HG02610 (cell line): ENCODE measurements at regions not wholly inside any gene's neighbourhood (a gene's known extent, or its start where the extent isn't known, plus 50 kb on each side); places are given as distances from the start of the nearest gene placed in this dataset.
"Not testable (repeated sequence)": the region's sequence is repeated elsewhere in the genome, so short reads cannot be mapped to it uniquely, and the experiment has no call there.

Experiments used
- ATAC-seq: cut with Tn5 transposase; IDR thresholded peaks from one replicate; pipeline ENCODE4 v1.9.1; 2021; ENCODE audit warnings: mild to moderate bottlenecking, moderate library complexity; ENCODE audit not compliant: unreplicated experiment

DNA sequence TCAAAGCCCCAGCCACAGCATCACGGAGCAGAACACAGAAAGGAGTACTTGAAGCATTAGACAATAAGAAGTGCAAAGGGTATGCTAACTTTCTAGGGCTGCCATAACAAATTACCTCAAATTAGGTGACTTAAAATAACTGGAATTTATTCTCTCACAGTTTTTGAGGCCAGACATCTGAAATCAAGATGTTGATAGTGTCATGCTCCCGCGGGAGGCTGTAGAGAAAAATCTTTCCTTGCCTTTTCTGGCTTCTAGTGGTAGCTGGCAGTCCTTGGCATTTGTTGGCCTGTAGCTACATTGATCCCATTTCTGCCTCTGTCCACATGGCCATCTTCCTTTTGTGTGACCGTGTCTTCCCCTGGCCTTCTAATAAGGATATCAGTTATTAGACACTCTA, 51.9 kb upstream of the SPDL1 start:
- no peak for ATAC-seq

DNA sequence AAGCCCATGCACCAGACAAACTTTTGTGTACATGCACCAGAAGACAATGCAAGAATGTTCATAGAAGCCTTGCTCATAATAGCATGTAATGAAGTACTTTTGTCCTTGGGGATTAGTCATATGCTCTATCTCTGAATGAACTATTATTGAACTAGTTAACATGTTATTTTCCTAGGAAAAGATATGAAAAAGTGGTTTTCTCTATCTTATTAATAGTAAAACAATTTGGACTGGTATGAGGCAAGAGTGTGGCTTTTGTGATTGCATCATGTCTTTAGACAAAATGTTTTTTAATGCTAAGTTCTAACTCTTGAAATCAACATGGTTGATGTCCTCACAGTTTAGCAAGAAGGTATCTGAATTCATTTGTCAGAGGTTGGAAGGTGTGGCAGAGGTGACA, 55.7 kb upstream of the SPDL1 start:
- no peak for ATAC-seq

DNA sequence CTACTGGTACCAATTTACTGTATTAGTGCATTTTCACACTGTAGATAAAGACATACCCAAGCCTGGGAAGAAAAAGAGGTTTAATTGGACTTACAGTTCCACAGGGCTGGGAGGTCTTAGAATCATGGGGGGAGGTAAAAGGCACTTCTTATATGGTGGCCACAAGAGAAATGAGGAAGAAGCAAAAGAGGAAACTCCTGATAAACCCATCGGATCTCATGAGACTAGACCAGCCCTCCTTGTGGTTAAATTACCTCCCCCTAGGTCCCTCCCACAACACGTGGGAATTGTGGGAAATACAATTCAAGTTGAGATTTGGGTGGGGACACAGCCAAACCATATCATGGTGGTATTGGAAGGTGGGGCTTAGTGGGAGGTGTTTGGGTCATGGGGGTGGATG, 56.5 kb upstream of the SPDL1 start:
- ATAC-seq = no peak

DNA sequence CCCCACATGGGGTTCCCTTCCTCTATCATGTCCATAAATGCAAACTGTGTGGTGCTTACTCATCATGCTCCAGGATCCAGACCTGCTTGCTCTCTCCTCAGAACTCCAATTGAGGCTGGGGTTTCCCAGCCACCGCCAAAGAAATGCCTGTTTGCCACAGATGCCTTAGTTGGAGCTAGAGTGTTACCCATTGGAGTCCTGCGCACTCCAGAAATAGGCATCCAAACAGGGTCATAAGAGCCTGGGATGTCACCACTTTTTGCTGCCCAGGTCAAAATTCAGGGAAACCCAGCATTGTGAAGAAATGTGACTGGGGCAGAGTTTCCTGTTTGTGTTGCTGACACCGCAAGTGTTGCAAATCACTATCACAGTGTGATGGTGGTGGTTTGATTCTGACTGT, 60.7 kb upstream of the SPDL1 start:
- ATAC-seq = no peak

DNA sequence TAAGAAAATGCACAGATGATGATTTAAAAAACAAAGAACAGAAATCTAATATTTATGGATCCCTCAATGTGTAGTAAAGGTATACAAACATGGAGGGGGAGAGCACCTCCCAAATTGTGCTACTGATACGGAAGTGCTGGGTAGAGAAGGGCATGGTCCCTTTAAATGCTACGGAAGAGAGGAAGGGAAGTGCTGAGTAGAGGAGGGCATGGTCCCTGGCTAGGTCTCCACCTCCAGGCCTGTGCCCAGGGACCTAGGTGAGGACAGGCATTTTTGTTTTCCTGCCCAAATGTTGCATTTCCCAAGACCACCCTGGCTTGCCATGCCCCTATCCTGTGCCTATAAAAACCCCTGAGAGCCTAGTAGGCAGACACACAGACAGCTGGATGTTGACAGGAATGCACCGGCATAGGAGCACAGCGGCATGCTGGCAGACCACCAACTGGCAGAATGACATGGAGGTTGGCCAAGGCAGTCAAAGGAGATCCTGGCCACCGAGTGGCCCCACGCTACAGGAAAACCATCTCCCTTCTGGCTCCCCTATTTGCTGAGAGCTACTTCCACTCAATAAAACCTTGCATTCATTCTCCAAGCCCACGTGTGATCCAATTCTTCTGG, 62.1 kb upstream of the SPDL1 start:
- ATAC-seq = no peak

DNA sequence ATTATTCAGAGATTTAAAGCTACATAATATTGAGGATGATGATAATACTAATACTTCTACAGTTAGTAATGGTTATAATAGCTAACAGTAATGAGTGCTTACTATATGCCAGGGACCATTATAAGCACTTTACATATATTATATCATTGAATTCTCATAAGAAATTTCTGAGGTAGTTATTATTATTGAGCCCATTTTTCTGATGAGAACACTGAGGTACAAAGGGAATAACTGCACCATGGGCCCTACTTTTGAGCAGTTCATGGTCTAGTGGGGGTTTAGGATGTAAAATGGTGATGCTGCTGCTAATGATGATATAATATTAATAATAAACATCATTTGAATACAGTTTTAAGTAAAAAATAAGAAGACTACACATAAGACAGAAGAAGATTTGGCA, 64.2 kb upstream of the SPDL1 start:
- ATAC-seq = no peak

DNA sequence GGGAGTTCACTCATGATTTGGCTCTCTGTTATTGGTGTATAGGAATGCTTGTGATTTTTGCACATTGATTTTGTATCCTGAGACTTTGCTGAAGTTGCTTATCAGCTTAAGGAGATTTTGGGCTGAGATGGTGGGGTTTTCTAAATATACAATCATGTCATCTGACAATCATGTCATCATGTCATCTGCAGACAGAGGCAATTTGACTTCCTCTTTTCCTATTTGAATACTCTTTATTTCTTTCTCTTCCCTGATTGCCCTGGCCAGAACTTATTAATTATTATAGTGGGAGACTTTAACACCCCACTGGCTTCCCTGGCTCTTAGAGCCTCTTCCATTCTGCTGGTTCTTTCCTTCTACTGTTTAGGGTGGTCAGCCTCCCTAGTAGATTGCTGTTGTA, 64.8 kb upstream of the SPDL1 start:
- ATAC-seq = not testable (repeated sequence)

DNA sequence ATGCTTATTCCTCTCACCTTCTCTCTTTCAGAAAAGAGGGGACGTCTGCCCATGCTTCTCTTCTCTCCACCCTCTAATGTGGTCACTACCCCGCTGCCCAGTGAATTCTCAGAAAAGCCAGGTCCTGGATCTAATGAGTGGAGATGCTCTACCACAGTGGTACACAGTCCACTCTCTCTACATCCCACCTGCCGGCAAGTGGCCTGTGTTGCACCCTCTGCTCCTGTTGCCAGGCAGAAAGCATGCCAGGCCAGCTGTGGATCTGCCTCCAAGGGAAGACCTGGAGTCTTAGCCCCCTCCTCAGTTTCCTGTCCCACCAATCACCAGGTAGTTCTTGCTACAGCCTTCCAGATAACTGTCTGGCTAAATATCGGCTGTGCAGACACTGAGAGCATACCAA, 71.2 kb upstream of the SPDL1 start:
- no peak for ATAC-seq

DNA sequence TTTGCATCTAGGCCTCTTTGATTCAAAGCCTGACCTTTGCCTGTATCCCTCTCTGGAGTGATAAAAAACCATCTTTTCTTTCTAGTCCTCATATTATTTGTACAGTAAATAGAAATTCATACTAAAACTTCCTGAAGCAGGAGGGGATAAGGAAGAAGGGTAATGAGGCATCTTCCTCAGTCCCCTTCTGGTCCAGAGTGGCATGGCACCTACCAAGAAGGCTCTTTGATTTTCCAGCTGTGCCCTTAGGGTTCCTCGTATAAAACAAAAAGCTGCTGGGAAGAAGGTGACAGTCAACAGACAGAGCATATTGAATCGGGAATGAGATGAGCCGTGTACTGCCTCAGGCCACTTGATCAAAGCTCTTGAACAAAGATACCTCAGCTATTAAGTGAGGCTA, 71.9 kb upstream of the SPDL1 start:
- ATAC-seq = no peak

DNA sequence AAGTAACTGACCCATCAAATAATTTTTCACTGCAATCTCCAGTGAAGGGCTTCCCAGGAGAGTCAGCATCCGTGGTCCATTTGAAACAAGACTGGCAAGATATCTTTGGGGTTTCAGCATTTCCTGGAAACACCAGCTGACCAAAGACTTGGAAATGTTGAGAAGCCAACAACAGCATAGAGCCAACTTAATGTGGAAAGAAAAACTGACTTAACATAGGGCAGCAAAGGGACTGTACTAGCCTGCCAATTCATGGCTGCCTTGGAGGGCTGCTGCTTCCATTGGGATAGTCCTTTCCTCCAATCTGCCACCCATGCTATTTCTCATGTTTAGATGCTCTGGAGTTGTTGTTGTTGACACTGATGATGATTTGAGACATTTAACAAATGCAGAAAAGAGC, 76.5 kb upstream of the SPDL1 start:
- ATAC-seq = no peak

DNA sequence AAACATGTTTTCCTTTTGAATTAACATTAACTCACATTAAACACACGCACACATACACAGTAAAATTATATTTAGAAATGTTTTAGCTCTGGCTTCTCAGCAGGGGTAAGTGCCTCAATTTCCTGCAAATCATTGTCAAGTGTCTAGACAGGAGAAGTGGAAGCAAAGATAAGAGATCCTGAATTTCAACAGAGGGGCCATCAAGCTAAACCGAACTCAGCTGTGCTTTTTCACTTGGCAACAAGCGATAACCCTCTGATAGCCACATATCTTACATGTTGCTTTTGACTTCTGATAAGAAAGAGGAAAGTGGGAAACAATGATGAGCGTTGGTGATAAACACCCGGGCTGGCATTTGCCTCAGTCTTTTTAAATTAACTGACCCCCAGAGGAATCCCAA, 79.7 kb upstream of the SPDL1 start:
- ATAC-seq = no peak

DNA sequence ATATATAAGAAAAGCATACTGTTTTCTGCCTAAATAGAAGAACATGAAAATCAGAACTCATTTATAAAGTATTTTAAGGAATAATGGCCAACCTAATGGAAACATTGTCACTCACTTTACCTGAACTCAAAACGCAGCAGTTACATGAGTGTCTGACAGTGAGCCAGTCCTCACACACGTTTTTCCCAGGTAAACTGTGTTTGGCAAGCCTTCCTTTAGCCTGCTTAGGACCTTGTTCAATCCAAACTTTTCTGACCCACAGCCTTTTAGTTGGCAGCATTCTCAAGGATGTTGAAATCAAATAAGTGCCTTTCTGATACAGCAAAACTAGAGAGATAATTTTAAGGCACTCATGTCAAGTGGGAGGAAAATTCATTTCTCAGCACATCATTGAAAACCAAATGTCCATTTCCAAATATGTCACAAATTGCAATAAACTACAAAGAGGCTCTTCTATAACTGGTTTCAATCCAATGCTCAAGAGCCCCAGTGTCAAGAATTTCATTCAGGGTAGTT, 83.5 kb upstream of the SPDL1 start:
- no peak for ATAC-seq

DNA sequence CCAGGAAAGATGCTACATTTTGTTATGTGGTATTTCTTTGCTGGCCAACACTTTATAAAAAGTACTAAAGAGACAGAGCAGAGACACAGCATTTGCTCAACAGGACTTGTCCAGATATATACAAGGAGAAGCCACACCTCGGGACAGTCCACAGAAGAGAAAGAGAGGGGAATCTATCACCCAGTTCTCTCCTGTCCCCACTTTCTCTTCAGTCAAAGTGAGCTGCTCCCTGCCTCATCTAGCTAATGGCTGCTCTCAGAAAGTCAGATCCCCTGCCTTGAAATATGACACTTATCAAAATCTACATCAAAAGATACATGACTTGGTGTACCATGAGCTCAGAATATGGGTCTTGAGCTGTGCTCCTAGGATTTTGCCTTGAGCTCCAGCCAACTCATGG, 86.7 kb upstream of the SPDL1 start:
- no peak for ATAC-seq

DNA sequence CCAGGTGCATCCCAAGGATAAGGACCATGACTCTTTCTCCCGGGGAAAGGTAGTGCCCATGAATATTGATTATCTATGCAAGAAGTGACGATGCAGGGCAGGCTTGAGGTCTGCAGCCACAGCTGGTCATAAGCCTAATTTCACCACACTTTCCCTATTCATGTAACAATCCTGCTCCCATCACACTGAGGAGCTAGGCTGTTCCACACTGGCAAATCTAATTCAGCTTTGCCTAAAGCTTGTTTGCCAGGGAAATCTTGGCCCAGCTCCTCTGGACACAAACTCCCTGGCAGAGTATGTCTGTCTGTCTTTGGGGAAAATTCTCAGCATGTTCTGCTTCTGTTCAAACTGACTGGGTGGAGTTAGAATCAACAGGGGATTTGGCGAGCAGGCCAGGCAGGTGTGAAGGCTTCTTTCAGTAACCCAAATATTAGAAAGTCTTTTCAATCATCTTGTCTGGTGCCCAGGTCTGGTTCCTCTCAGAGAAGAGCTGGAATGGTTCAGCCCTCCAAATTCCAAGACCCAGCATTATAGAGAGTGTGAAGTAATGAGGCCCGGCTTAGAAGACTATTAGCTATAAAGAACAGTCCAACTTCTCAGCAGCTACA, 88.5 kb upstream of the SPDL1 start:
- no peak for ATAC-seq

DNA sequence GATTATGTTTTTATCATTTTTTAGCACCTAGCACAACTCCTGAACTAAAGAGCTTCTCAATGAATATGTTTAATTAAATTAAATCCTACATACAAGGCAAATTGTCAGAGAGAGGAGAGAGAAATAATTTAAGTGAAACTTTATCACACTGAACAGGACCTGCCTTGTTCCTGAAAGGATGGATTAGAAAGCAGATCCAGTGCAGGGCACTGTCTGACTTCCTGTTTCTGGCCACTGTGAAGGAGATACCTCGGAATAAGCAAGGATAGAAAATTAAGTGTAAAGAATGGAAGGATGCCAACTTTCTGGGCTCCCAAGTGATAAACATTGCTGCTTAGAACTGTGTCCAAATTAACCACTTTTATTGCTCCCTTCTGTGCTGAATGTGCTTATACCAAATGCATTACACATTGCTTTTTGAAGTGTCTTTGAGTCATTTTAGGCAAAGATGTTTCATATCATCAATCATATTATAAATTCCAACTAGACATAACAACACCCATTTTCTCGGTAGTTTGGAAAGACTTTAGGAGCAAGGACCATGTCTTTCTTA, 89.1 kb upstream of the SPDL1 start:
- ATAC-seq = no peak

DNA sequence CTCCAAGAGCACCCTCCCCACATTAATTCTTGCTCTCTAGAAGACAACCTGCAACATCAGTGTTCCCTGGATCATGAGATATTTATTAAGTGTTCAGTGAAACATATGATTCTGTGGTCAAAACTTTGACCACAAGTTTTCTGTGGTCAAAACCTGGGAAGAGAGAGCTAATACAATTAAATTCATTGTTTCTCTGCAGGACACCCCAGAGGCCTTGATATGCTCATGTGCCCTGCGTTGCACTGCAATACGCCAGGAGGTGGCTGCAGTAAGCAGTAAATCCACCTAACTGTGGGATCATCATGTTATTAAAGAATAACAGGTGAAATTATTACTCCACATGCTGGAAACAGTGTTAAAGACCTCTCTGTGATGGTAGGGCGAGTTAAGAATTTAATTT, 109.3 kb upstream of the SPDL1 start:
- ATAC-seq = no peak

DNA sequence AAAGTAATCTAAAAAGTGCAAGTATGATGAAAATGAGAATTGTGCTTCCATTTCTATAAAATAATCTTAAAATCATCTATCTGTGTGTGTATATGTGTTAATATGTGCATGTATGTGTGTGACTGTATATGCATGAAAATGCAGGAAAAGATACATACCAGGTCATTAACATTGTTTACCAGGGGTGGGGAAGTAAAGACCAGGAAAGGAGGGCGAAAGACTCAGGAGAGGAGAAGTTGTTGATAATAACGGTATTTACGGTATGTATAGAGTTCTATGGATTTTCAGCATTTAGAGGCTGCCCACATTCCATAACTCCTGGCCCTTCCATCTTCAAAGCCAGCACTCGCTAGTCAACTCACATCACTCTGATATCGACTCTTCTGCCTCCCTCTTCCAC, 111.0 kb upstream of the SPDL1 start:
- no peak for ATAC-seq

DNA sequence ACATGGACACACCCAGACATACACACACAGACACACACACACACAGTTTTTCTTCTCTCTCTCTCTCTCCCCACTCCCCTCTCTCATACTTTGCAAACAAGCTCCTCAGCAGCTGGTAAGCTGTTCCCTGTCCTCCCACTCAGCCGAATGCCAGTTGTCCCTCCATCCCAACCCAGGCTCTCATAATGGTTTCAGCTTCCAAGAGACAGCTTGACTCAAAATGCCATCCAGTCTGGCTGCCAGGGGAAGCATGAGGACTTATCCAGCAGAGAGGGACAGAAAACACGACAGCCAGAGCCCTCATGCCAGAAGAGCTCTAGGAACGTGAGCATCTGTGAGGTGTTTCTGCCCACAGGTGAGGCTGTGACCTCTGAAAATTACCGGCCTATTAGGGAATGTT, 112.6 kb upstream of the SPDL1 start:
- no peak for ATAC-seq

DNA sequence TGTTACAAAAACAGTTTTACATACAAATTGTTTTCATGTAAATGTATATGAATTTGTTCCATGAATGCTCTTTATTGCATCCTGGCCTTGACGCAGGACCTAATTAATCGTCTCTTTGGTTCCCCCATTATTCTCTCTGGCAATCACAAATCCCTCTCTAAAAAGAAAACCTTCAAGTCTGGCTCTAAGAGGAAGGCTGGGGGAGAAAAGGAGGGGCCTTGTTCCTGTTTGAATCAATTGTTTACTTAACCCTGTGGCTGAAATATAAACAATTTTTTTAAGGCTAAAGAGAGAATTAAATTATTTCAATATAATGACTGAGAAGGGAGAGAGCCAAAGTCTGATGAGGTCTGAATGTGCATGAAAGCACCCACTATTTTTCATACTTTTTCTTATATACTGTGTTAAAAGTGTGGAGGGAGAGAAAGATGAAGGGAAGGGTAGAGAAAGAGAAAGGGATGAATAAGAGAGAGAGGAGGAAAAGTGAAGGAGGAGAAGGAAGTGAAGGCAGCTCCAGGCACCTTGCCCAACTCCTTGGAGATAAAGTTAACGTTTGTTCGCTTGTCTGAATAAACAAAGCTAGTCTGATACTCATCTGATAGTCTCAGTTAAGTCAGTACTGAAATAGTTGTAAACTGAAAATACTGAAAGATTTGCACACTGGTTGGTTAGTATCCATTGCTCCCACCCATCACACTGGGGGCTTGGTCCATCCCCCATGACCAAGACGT, 116.4 kb upstream of the SPDL1 start:
- no peak for ATAC-seq

DNA sequence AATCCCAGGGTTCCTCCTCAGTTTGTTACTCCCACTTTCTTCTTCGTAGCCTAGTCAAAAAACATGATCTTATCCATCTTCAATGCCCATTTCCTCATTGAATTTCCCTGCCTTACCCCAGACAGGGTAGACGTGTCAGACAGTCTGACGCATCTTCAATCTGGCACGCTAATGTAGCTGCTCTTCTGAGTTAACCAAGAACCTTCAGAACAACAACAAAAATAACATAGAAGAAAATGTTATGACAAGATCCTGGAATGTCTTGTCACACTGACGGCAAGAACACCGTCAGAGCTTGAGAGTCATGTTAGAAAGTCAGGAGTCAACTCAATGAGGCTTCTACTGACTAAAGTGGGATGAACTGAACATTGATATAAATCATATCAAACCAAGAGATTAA, 122.7 kb upstream of the SPDL1 start:
- no peak for ATAC-seq

DNA sequence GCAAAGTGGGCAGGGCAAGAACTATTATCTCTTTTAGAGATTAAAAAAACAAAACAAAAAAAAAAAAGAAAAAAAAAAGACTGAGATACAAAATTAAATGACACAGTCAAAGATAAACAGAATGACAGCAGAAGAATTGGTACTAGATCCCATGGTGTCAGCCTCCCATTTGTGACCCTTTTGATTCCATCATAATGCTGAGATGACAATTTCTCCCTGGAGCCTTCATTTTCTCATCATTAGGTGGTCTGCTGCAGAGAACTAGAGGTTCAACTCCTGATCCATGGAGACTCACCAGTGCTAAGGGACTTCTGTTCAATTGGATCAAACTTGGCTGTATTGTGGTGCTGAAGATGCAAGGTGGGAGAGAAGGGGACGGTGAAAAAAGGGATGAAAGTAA, 123.5 kb upstream of the SPDL1 start:
- ATAC-seq = no peak

DNA sequence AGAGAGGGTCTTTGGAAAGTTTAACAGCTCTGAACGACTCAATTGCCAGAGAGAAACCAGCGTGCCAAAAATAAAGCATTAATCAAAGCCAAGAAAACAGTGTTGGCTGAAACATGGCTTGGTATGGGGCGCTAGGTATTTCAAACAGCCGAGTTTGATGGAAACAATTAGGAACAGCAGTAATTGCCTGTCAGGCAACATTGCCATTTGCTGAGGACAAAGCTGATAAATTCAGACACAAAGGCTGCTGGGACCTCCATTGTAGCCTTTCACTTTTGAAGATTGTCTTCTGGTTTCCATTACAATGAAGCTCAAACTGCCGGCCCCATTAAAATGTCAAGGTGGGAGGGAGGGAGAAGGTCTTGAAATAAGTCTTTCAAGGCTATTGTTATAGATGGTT, 125.4 kb upstream of the SPDL1 start:
- no peak for ATAC-seq
